IPS DF 4.7 (cell line): ENCODE measurements at regions not wholly inside any gene's neighbourhood (a gene's known extent, or its start where the extent isn't known, plus 50 kb on each side); places are given as distances from the start of the nearest gene placed in this dataset.

Source experiments
- DNase-seq: peaks from one replicate; pipeline ENCODE4 v3.0.0-alpha.2; 2013; ENCODE audit warnings: low spot score; ENCODE audit errors: extremely low read depth

DNA sequence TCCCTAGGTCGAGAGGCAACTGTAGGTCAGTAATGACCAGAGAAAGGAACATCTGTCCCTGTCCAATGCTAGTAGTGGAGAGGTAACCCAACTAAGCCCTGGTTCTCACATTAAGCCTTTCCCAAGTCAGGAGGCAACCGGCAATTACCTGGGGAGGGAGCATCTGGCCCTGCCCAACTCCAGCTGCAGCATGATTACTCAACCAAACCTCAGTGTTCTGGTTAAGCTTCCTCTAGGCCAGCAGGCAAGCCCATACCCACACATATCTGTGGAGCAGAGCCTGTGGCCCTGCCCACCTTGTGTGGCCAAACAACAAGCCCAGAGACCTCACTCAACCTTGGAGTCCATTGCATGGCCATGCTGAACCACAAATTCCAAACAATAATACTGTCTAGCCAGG is 220.8 kb upstream of the SLC24A2 start:
- DNase-seq: no peak

DNA sequence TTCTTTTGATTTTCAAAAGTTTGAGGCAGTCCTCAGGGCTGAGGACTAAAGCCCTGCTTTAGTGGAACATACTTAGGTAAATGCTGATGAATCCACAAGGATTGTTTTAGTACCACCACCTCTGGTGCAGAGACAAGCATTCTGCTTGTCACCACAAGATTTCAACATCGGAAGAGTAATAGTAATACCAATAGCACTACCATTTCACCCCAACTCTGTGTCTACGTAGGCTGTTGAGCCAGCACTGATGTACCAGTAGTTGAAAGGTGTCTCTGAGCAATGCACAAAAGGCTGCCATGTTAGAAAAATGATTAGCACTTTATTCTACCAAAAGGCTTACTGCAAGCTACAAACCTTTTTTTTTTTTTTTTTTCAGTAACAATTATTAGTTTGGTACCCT is 213.2 kb upstream of the SLC24A2 start:
- no peak for DNase-seq

GRCh38 chr9:20001058-20001457 is 212.2 kb upstream of the SLC24A2 start:
- DNase-seq: no peak

- no peak for DNase-seq
These were observed 210.7 kb upstream of the SLC24A2 start for GRCh38 chr9:19999491-20000057.

DNA sequence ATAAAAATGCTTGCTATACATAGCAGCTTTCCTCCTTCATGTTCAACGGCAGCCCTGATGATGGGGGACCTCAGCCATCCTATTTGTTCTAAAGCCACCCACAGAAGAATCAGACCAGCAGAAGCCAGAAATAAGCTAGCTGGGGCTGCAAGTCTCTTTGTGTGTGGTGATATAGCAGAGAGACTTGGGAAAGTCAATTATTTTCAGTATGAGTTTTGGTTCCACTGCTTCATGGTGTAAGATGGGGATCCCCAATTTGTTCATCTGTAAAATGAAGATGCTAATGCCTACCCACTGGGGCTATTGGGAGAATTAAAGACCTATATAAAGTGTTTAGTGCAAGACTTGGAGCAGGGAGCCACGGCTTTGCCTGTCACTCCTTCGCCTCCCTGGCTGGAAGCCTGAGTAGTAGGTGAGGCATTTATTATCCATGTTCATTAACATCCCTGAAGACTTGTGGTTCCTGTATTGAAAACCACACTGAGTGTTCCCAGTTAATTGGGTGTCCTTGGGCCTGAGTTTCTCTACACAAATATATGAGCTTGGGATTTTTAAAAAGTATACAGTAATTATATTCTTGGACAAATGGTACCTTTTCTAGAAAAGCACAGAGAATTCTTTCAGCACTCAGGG is 210.1 kb upstream of the SLC24A2 start:
- no peak for DNase-seq

- DNase-seq: no peak
These were observed 209.3 kb upstream of the SLC24A2 start for GRCh38 chr9:19998153-19998552.

GRCh38 chr9:19995619-19996018 is 206.8 kb upstream of the SLC24A2 start:
- no peak for DNase-seq

DNA sequence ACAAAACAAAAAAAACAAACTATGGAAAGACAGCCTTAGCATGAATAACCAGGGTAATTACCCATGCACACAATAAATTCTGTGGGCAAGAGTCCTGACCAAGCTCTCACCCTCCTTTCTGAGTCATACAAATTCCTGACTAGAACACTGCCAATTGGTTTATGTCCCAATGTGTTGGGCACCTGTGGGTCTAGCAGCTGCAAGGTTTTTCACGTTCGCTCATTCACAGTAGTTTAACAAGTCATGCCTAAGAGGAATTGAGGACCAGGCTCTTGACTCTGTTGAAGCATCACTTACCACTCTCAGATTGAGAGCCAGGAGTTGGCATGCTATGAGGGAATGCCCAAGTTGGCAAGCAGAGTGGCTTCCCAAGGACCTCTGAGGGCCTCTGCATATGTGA is 205.5 kb upstream of the SLC24A2 start:
- DNase-seq: no peak

GRCh38 chr9:19992556-19992955 is 203.7 kb upstream of the SLC24A2 start:
- no peak for DNase-seq

GRCh38 chr9:19989213-19989612 is 200.4 kb upstream of the SLC24A2 start:
- DNase-seq: no peak

GRCh38 chr9:19988281-19988680 is 199.4 kb upstream of the SLC24A2 start:
- no peak for DNase-seq

- DNase-seq: no peak
These were observed 196.2 kb upstream of the SLC24A2 start for GRCh38 chr9:19985081-19985480.

DNA sequence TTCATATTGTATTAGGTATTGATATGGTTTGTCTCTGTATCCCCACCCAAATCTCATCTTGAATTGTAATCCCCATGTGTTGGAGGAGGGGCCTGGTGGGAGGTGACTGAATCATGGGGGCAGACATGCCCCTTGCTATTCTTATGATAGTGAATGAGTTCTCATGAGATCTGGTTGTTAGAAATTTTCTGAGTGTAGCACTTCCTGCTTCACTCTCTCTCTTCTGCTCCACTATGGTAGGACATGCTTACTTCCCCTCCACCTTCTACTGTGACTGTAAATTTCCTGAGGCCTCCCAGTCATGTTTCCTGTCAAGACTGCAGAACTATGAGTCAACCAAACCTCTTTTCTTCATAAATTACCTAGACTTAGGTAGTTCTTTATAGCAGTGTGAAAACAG is 187.4 kb upstream of the SLC24A2 start:
- no peak for DNase-seq

DNA sequence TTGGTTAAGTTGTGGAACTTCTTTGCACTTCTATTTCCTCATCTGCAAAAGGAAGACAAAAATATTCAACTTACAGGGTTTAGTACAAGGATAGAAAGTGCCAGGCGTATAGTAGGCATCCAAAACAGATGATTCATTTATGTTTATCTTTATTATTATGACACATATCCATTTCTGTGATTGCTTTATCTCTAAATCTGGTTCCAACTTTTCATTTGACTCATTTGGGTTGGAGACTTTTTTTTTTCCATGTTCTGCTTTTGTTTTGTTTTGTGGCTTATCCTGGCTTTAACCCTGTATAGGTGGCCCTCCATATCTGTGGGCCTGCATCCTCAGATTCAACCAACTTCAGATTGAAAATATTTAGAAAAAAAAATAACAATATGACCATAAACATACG is 186.7 kb upstream of the SLC24A2 start:
- no peak for DNase-seq

GRCh38 chr9:19969721-19970120 is 180.9 kb upstream of the SLC24A2 start:
- no peak for DNase-seq

GRCh38 chr9:19967888-19968459 is 179.1 kb upstream of the SLC24A2 start:
- no peak for DNase-seq

DNA sequence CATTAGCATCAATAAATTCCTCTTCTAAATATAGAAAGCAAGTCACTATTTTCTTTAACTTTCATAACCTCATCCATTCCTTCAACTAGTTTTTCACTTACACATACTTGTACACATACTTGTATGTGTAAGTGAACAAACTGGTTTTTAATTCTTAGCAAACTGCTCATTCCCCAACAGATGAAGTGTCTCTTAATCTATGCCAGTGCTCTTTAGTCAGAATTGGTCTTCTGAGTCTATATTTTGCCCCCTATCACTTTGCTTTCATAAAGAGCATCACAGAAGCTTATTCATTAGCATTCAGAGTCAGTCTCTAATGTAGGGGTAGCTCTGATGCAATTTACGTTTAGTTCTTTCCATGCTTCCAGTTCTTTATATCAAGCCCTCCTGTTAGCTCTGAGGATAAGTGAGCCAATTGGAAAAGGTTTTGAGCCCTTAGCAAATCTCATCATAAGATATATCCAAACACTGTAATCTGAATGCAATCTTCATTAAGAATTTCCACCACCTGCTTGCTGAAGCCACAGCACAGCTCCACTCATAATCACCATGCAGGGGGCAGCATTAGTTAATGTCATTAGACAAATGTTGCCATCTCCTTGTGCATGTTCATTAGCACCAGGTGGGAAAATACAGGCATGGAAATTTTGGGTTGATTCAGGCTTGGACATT is 178.5 kb upstream of the SLC24A2 start:
- DNase-seq: no peak

GRCh38 chr9:19965336-19965735 is 176.5 kb upstream of the SLC24A2 start:
- no peak for DNase-seq

- DNase-seq: no peak
These were observed 159.2 kb upstream of the SLC24A2 start for GRCh38 chr9:19947996-19948395.

DNA sequence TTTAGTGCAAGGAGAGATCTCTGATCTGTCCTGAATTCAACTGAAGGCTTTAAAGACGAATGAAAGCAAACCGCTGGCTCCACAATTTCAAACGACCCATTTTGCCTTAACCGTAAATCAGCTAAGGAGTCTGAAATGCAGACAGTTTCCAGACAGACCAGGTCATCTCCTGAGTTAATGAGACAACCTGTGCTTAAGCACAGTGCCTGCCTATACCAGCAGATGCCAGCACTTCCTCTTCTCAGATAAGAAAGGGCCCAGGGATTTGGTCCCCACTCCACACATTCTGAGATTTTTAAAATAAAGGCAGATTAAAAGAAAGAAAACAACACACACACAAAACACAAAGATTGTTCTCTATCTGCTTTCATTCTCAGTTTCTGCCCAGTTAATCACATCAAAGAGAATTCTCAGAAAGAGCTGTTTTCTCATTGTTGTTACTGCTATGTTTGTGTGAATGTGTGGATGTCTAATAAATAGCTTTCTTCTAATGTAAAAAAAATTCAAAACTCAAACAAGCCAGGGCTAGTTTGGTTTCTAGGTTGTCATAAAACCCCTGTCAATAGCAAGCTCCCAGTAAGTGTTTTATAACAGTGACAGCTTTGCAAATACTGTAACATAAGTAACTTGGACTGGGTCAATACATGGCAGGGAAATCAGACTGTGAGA is 157.7 kb upstream of the SLC24A2 start:
- no peak for DNase-seq

GRCh38 chr9:19941874-19942273 is 153.0 kb upstream of the SLC24A2 start:
- no peak for DNase-seq
